Adrenal gland (tissue), 5 donors: ENCODE measurements at regions not wholly inside any gene's neighbourhood (a gene's known extent, or its start where the extent isn't known, plus 50 kb on each side); places are given as distances from the start of the nearest gene placed in this dataset.
"Not testable (repeated sequence)": the region's sequence is repeated elsewhere in the genome, so short reads cannot be mapped to it uniquely, and the experiment has no call there.

Source experiments
- CTCF ChIP-seq, 6 experiments: fragments of 450-650 bp in 4 of 6; fragments of 200-600 bp in 2 of 6; sonication (generic) in 1 of 6; IDR thresholded peaks; 1 replicate in 5 of 6; 2 replicates in 1 of 6; pipeline versions ENCODE4 v1.5.1 to v1.8.0; 2016 to 2021; ENCODE audit warnings: antibody characterized with exemption in 6 of 6, mild to moderate bottlenecking in 2 of 6, moderate library complexity in 1 of 6
- POLR2A ChIP-seq, 2 donors: fragments of 450-650 bp; IDR thresholded peaks; one replicate each; pipeline ENCODE4 v1.6.1; 2017; ENCODE audit warnings: antibody characterized with exemption in 2 of 2, mild to moderate bottlenecking in 2 of 2, moderate library complexity in 1 of 2
- donor health status: DM: no; HTN: no; CAD: no.

- not testable (repeated sequence) for TF ChIP-seq CTCF, POLR2A (IDR thresholded peaks at IDR 0.05)
These were observed 270.4 kb downstream of the DSC3 start for GRCh38 chr18:30772170-30772569.
